ENCODE measurements at regions not wholly inside any gene's neighbourhood (a gene's known extent, or its start where the extent isn't known, plus 50 kb on each side); places are given as distances from the start of the nearest gene placed in this dataset.

GRCh38 chr12:125262851-125263250 lies 197.6 kb downstream of the AACS start:
- Histone ChIP-seq H3K27me3 (ENCODE audit: control insufficient read depth in 1 of 2, insufficient read depth in 2 of 2, low read length in 2 of 2) (no peaks in the 10 kb centered on the region), H3K36me3 (ENCODE audit: control insufficient read depth in 1 of 2, insufficient read depth in 2 of 2, low read length in 2 of 2) (no peaks in the 10 kb centered on the region), H3K4me3 (ENCODE audit: low read depth in 1 of 2, low read length in 2 of 2) (no peak overlapping the region), H3K4me1 (ENCODE audit: control insufficient read depth in 1 of 2, insufficient read depth in 2 of 2, low read length in 2 of 2) (no peaks in the 10 kb centered on the region), H3K27ac (ENCODE audit: low read depth, low read length) (no peak overlapping the region), H3K9me3 (ENCODE audit: control insufficient read depth in 1 of 2, low read length in 2 of 2) (peaks cover 0 to 4% of the 10 kb centered on the region in 2 donors), H3K9ac (ENCODE audit: low read depth in 1 of 2, low read length in 2 of 2) (no peak overlapping the region)

- Histone ChIP-seq H3K9ac (ENCODE audit: low read depth in 1 of 2, low read length in 2 of 2) (no peak overlapping the region), H3K27ac (ENCODE audit: low read depth, low read length) (no peak overlapping the region), H3K4me3 (ENCODE audit: low read depth in 1 of 2, low read length in 2 of 2) (no peak overlapping the region), H3K9me3 (ENCODE audit: control insufficient read depth in 1 of 2, low read length in 2 of 2) (peaks cover 0 to 4% of the 10 kb centered on the region in 2 donors), H3K36me3 (ENCODE audit: control insufficient read depth in 1 of 2, insufficient read depth in 2 of 2, low read length in 2 of 2) (no peaks in the 10 kb centered on the region), H3K27me3 (ENCODE audit: control insufficient read depth in 1 of 2, insufficient read depth in 2 of 2, low read length in 2 of 2) (no peaks in the 10 kb centered on the region), H3K4me1 (ENCODE audit: control insufficient read depth in 1 of 2, insufficient read depth in 2 of 2, low read length in 2 of 2) (no peaks in the 10 kb centered on the region)
Observed at GRCh38 chr12:125263385-125263784, 198.2 kb downstream of the AACS start.

- Histone ChIP-seq H3K27me3 (ENCODE audit: control insufficient read depth in 1 of 2, insufficient read depth in 2 of 2, low read length in 2 of 2) (peaks cover 0 to 2% of the 10 kb centered on the region in 2 donors), H3K9ac (ENCODE audit: low read depth in 1 of 2, low read length in 2 of 2) (no peak overlapping the region), H3K4me1 (ENCODE audit: control insufficient read depth in 1 of 2, insufficient read depth in 2 of 2, low read length in 2 of 2) (no peaks in the 10 kb centered on the region), H3K27ac (ENCODE audit: low read depth, low read length) (no peak overlapping the region), H3K4me3 (ENCODE audit: low read depth in 1 of 2, low read length in 2 of 2) (no peak overlapping the region), H3K9me3 (ENCODE audit: control insufficient read depth in 1 of 2, low read length in 2 of 2) (peaks cover 0 to 4% of the 10 kb centered on the region in 2 donors), H3K36me3 (ENCODE audit: control insufficient read depth in 1 of 2, insufficient read depth in 2 of 2, low read length in 2 of 2) (no peaks in the 10 kb centered on the region)
Observed at GRCh38 chr12:125267114-125267513, 201.9 kb downstream of the AACS start.

GRCh38 chr12:125269276-125269675 lies 204.0 kb downstream of the AACS start:
- no peaks in the 10 kb centered on the region for H3K36me3 ChIP-seq (ENCODE audit: control insufficient read depth in 1 of 2, insufficient read depth in 2 of 2, low read length in 2 of 2)
- no peak overlapping the region for H3K9ac ChIP-seq (ENCODE audit: low read depth in 1 of 2, low read length in 2 of 2)
- peaks cover 0 to 2% of the 10 kb centered on the region in 2 donors for H3K27me3 ChIP-seq (ENCODE audit: control insufficient read depth in 1 of 2, insufficient read depth in 2 of 2, low read length in 2 of 2)
- peaks cover 0 to under 1% of the 10 kb centered on the region in 2 donors for H3K9me3 ChIP-seq (ENCODE audit: control insufficient read depth in 1 of 2, low read length in 2 of 2)
- no peaks in the 10 kb centered on the region for H3K4me1 ChIP-seq (ENCODE audit: control insufficient read depth in 1 of 2, insufficient read depth in 2 of 2, low read length in 2 of 2)
- H3K27ac ChIP-seq (ENCODE audit: low read depth, low read length), result no peak overlapping the region
- H3K4me3 ChIP-seq (ENCODE audit: low read depth in 1 of 2, low read length in 2 of 2), result no peak overlapping the region

- Histone ChIP-seq H3K4me1 (ENCODE audit: control insufficient read depth in 1 of 2, insufficient read depth in 2 of 2, low read length in 2 of 2) (no peaks in the 10 kb centered on the region), H3K27me3 (ENCODE audit: control insufficient read depth in 1 of 2, insufficient read depth in 2 of 2, low read length in 2 of 2) (peaks cover 0 to 2% of the 10 kb centered on the region in 2 donors), H3K4me3 (ENCODE audit: low read depth in 1 of 2, low read length in 2 of 2) (no peak overlapping the region), H3K27ac (ENCODE audit: low read depth, low read length) (no peak overlapping the region), H3K9me3 (ENCODE audit: control insufficient read depth in 1 of 2, low read length in 2 of 2) (no peaks in the 10 kb centered on the region), H3K36me3 (ENCODE audit: control insufficient read depth in 1 of 2, insufficient read depth in 2 of 2, low read length in 2 of 2) (no peaks in the 10 kb centered on the region), H3K9ac (ENCODE audit: low read depth in 1 of 2, low read length in 2 of 2) (no peak overlapping the region)
Observed at GRCh38 chr12:125271892-125272291, 206.7 kb downstream of the AACS start.

- Histone ChIP-seq H3K9ac (ENCODE audit: low read depth in 1 of 2, low read length in 2 of 2) (no peak overlapping the region), H3K27ac (ENCODE audit: low read depth, low read length) (no peak overlapping the region), H3K36me3 (ENCODE audit: control insufficient read depth in 1 of 2, insufficient read depth in 2 of 2, low read length in 2 of 2) (no peaks in the 10 kb centered on the region), H3K27me3 (ENCODE audit: control insufficient read depth in 1 of 2, insufficient read depth in 2 of 2, low read length in 2 of 2) (peaks cover 0 to 2% of the 10 kb centered on the region in 2 donors), H3K9me3 (ENCODE audit: control insufficient read depth in 1 of 2, low read length in 2 of 2) (no peaks in the 10 kb centered on the region), H3K4me3 (ENCODE audit: low read depth in 1 of 2, low read length in 2 of 2) (no peak overlapping the region), H3K4me1 (ENCODE audit: control insufficient read depth in 1 of 2, insufficient read depth in 2 of 2, low read length in 2 of 2) (no peaks in the 10 kb centered on the region)
Observed at GRCh38 chr12:125272383-125272933, 207.2 kb downstream of the AACS start.

- no peaks in the 10 kb centered on the region for H3K36me3 ChIP-seq (ENCODE audit: control insufficient read depth in 1 of 2, insufficient read depth in 2 of 2, low read length in 2 of 2)
- H3K27me3 ChIP-seq (ENCODE audit: control insufficient read depth in 1 of 2, insufficient read depth in 2 of 2, low read length in 2 of 2), result peaks cover 0 to 4% of the 10 kb centered on the region in 2 donors
- H3K9me3 ChIP-seq (ENCODE audit: control insufficient read depth in 1 of 2, low read length in 2 of 2), result no peaks in the 10 kb centered on the region
- H3K9ac ChIP-seq (ENCODE audit: low read depth in 1 of 2, low read length in 2 of 2), result no peak overlapping the region
- H3K4me3 ChIP-seq (ENCODE audit: low read depth in 1 of 2, low read length in 2 of 2), result no peak overlapping the region
- no peaks in the 10 kb centered on the region for H3K4me1 ChIP-seq (ENCODE audit: control insufficient read depth in 1 of 2, insufficient read depth in 2 of 2, low read length in 2 of 2)
- H3K27ac ChIP-seq (ENCODE audit: low read depth, low read length), result no peak overlapping the region
Observed at GRCh38 chr12:125276567-125276966, 211.3 kb downstream of the AACS start.

- no peaks in the 10 kb centered on the region for H3K36me3 ChIP-seq (ENCODE audit: control insufficient read depth in 1 of 2, insufficient read depth in 2 of 2, low read length in 2 of 2)
- H3K27ac ChIP-seq (ENCODE audit: low read depth, low read length), result no peak overlapping the region
- H3K9ac ChIP-seq (ENCODE audit: low read depth in 1 of 2, low read length in 2 of 2), result no peak overlapping the region
- H3K27me3 ChIP-seq (ENCODE audit: control insufficient read depth in 1 of 2, insufficient read depth in 2 of 2, low read length in 2 of 2), result peaks cover 0 to 6% of the 10 kb centered on the region in 2 donors
- no peak overlapping the region for H3K4me3 ChIP-seq (ENCODE audit: low read depth in 1 of 2, low read length in 2 of 2)
- no peaks in the 10 kb centered on the region for H3K4me1 ChIP-seq (ENCODE audit: control insufficient read depth in 1 of 2, insufficient read depth in 2 of 2, low read length in 2 of 2)
- no peaks in the 10 kb centered on the region for H3K9me3 ChIP-seq (ENCODE audit: control insufficient read depth in 1 of 2, low read length in 2 of 2)
Observed at GRCh38 chr12:125280482-125281377, 215.5 kb downstream of the AACS start.

GRCh38 chr12:125282921-125283320 lies 217.7 kb downstream of the AACS start:
- H3K27me3 ChIP-seq (ENCODE audit: control insufficient read depth in 1 of 2, insufficient read depth in 2 of 2, low read length in 2 of 2), result peaks cover 0 to 6% of the 10 kb centered on the region in 2 donors
- no peak overlapping the region for H3K27ac ChIP-seq (ENCODE audit: low read depth, low read length)
- no peak overlapping the region for H3K4me3 ChIP-seq (ENCODE audit: low read depth in 1 of 2, low read length in 2 of 2)
- no peaks in the 10 kb centered on the region for H3K4me1 ChIP-seq (ENCODE audit: control insufficient read depth in 1 of 2, insufficient read depth in 2 of 2, low read length in 2 of 2)
- H3K36me3 ChIP-seq (ENCODE audit: control insufficient read depth in 1 of 2, insufficient read depth in 2 of 2, low read length in 2 of 2), result no peaks in the 10 kb centered on the region
- no peaks in the 10 kb centered on the region for H3K9me3 ChIP-seq (ENCODE audit: control insufficient read depth in 1 of 2, low read length in 2 of 2)
- no peak overlapping the region for H3K9ac ChIP-seq (ENCODE audit: low read depth in 1 of 2, low read length in 2 of 2)

GRCh38 chr12:125283521-125283920 lies 218.3 kb downstream of the AACS start:
- no peaks in the 10 kb centered on the region for H3K4me1 ChIP-seq (ENCODE audit: control insufficient read depth in 1 of 2, insufficient read depth in 2 of 2, low read length in 2 of 2)
- peaks cover 0 to 6% of the 10 kb centered on the region in 2 donors for H3K27me3 ChIP-seq (ENCODE audit: control insufficient read depth in 1 of 2, insufficient read depth in 2 of 2, low read length in 2 of 2)
- H3K27ac ChIP-seq (ENCODE audit: low read depth, low read length), result no peak overlapping the region
- no peaks in the 10 kb centered on the region for H3K36me3 ChIP-seq (ENCODE audit: control insufficient read depth in 1 of 2, insufficient read depth in 2 of 2, low read length in 2 of 2)
- H3K9ac ChIP-seq (ENCODE audit: low read depth in 1 of 2, low read length in 2 of 2), result no peak overlapping the region
- no peaks in the 10 kb centered on the region for H3K9me3 ChIP-seq (ENCODE audit: control insufficient read depth in 1 of 2, low read length in 2 of 2)
- no peak overlapping the region for H3K4me3 ChIP-seq (ENCODE audit: low read depth in 1 of 2, low read length in 2 of 2)
